ENCODE measurements at regions not wholly inside any gene's neighbourhood (a gene's known extent, or its start where the extent isn't known, plus 50 kb on each side); places are given as distances from the start of the nearest gene placed in this dataset.

GRCh38 chr12:88310069-88310468, 168.0 kb downstream of the TMTC3 start:
- TF ChIP-seq, protein P1, sequence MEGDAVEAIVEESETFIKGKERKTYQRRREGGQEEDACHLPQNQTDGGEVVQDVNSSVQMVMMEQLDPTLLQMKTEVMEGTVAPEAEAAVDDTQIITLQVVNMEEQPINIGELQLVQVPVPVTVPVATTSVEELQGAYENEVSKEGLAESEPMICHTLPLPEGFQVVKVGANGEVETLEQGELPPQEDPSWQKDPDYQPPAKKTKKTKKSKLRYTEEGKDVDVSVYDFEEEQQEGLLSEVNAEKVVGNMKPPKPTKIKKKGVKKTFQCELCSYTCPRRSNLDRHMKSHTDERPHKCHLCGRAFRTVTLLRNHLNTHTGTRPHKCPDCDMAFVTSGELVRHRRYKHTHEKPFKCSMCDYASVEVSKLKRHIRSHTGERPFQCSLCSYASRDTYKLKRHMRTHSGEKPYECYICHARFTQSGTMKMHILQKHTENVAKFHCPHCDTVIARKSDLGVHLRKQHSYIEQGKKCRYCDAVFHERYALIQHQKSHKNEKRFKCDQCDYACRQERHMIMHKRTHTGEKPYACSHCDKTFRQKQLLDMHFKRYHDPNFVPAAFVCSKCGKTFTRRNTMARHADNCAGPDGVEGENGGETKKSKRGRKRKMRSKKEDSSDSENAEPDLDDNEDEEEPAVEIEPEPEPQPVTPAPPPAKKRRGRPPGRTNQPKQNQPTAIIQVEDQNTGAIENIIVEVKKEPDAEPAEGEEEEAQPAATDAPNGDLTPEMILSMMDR (IDR thresholded peaks at IDR 0.05; ENCODE audit: extremely low read depth in 1 of 2, insufficient read depth in 1 of 2, low read depth in 1 of 2, low read length in 2 of 2): no peak
- no peak for TF ChIP-seq EZH2 (IDR thresholded peaks at IDR 0.05; ENCODE audit: borderline replicate concordance, low read depth, low read length, severe bottlenecking)
- TF ChIP-seq POLR2A (IDR thresholded peaks at IDR 0.05; ENCODE audit: low read depth, low read length): no peak
- no peak for TF ChIP-seq POLR2AphosphoS5 (IDR thresholded peaks at IDR 0.05; ENCODE audit: insufficient read depth, low read depth, low read length)
- no peak for TF ChIP-seq MYC (IDR thresholded peaks at IDR 0.05; ENCODE audit: low read depth, low read length)
- TF ChIP-seq MAX (IDR thresholded peaks at IDR 0.05; ENCODE audit: insufficient read depth, insufficient read length): no peak
- TF ChIP-seq GATA2 (IDR thresholded peaks at IDR 0.05; ENCODE audit: insufficient read depth, insufficient read length, low read depth, low read length): no peak

Measured in endothelial cell of umbilical vein (primary cell).